ENCODE measurements at regions not wholly inside any gene's neighbourhood (a gene's known extent, or its start where the extent isn't known, plus 50 kb on each side); places are given as distances from the start of the nearest gene placed in this dataset.

- Histone ChIP-seq H3K27me3 (ENCODE audit: control insufficient read depth in 2 of 2, insufficient read depth in 2 of 2, low read length in 2 of 2) (no peaks in the 10 kb centered on the region), H2AFZ (ENCODE audit: low read depth, low read length) (no peak overlapping the region), H3K4me2 (ENCODE audit: insufficient read depth, low read length) (no peak overlapping the region), H3K9me3 (replicated peaks; ENCODE audit: control insufficient read depth, insufficient read depth, low read depth, low read length) (no peaks in the 10 kb centered on the region; the same call in 1 of the 2 replicates), H4K20me1 (replicated peaks; ENCODE audit: control insufficient read depth, insufficient read depth, low read length) (no peaks in the 10 kb centered on the region), H3K27ac (ENCODE audit: extremely low read depth, low read depth, low read length) (no peak overlapping the region), H3K9me1 (ENCODE audit: control insufficient read depth, insufficient read depth, low read length) (no peaks in the 10 kb centered on the region), H3K36me3 (ENCODE audit: control insufficient read depth, insufficient read depth, low read length) (no peaks in the 10 kb centered on the region), H3K79me2 (ENCODE audit: control insufficient read depth, insufficient read depth, low read length) (no peaks in the 10 kb centered on the region), H3K4me1 (replicated peaks in 1 of 2; ENCODE audit: control insufficient read depth in 2 of 2, insufficient read depth in 2 of 2, low read length in 2 of 2) (no peaks in the 10 kb centered on the region), H3K4me3 (no peak overlapping the region), H3K9ac (ENCODE audit: insufficient read depth in 1 of 2, low read depth in 2 of 2, low read length in 2 of 2) (no peak overlapping the region)
- POLR2A ChIA-PET = no interaction called here
- TF ChIP-seq MXI1 (IDR thresholded peaks at IDR 0.05; ENCODE audit: low read depth, low read length) = no peak
- TF ChIP-seq RB1 (IDR thresholded peaks at IDR 0.05; ENCODE audit: low read depth) = no peak
- TF ChIP-seq HCFC1 (IDR thresholded peaks at IDR 0.05; ENCODE audit: low read depth, low read length) = no peak
- no peak for TF ChIP-seq ETS1 (conservative IDR thresholded peaks at IDR 0.05; ENCODE audit: control insufficient read depth, low read depth, low read length)
- no peak for TF ChIP-seq NFE2 (IDR thresholded peaks at IDR 0.05; ENCODE audit: low read depth)
- 0% methylated on average over 10 of the region's 24 CpGs for WGBS (ENCODE audit: insufficient coverage, low coverage, missing lambda C conversion rate)
- CTCF ChIA-PET (ENCODE audit: low intra/inter-chr PET ratio) = no interaction called here
- in situ Hi-C loops (cut with MboI) (no loop called here), intact Hi-C loops (cut with micrococcal nuclease) (no loop called here)
- BruUV-seq (replicated peaks) = no TSS peak
- ATAC-seq (no peak), DNase-seq (ENCODE audit: extremely low read depth in 1 of 4, low spot score in 3 of 4) (no peak), FAIRE-seq (no peak)
Measured at GRCh38 chr16:52731219-52731875, 184.4 kb upstream of the TOX3 start.

- Histone ChIP-seq H3K9ac (ENCODE audit: insufficient read depth in 1 of 2, low read depth in 2 of 2, low read length in 2 of 2) (no peak overlapping the region), H3K9me3 (replicated peaks; ENCODE audit: control insufficient read depth, insufficient read depth, low read depth, low read length) (no peaks in the 10 kb centered on the region), H3K79me2 (ENCODE audit: control insufficient read depth, insufficient read depth, low read length) (no peaks in the 10 kb centered on the region), H4K20me1 (replicated peaks; ENCODE audit: control insufficient read depth, insufficient read depth, low read length) (no peaks in the 10 kb centered on the region), H3K4me2 (ENCODE audit: insufficient read depth, low read length) (no peak overlapping the region), H3K27me3 (ENCODE audit: control insufficient read depth in 2 of 2, insufficient read depth in 2 of 2, low read length in 2 of 2) (no peaks in the 10 kb centered on the region), H3K4me1 (replicated peaks in 1 of 2; ENCODE audit: control insufficient read depth in 2 of 2, insufficient read depth in 2 of 2, low read length in 2 of 2) (no peaks in the 10 kb centered on the region), H2AFZ (ENCODE audit: low read depth, low read length) (no peak overlapping the region), H3K36me3 (ENCODE audit: control insufficient read depth, insufficient read depth, low read length) (no peaks in the 10 kb centered on the region), H3K27ac (ENCODE audit: extremely low read depth, low read depth, low read length) (no peak overlapping the region), H3K4me3 (no peak overlapping the region), H3K9me1 (ENCODE audit: control insufficient read depth, insufficient read depth, low read length) (no peaks in the 10 kb centered on the region)
- DNase-seq (ENCODE audit: extremely low read depth in 1 of 4, low spot score in 3 of 4) (no peak), ATAC-seq (no peak), FAIRE-seq (no peak)
- ChIA-PET CTCF (ENCODE audit: low intra/inter-chr PET ratio) (no interaction called here), POLR2A (no interaction called here)
- BruUV-seq (replicated peaks) = no TSS peak
- in situ Hi-C loops (cut with MboI) (no loop called here), intact Hi-C loops (cut with micrococcal nuclease) (no loop called here)
- TF ChIP-seq NFE2L1 (tag; IDR thresholded peaks at IDR 0.05; ENCODE audit: borderline replicate concordance, low read depth) (no peak), POU5F1 (IDR thresholded peaks at IDR 0.05; ENCODE audit: borderline replicate concordance, low read depth, low read length, partially characterized antibody) (no peak), ZNF408 (CRISPR knock-in tag; IDR thresholded peaks at IDR 0.05; ENCODE audit: low read depth) (no peak), CREB5 (CRISPR knock-in tag; IDR thresholded peaks at IDR 0.05) (no peak), DDX20 (tag; IDR thresholded peaks at IDR 0.05; ENCODE audit: low read depth) (no peak), RHOXF2B (CRISPR knock-in tag; conservative IDR thresholded peaks at IDR 0.05) (no peak)
- WGBS (ENCODE audit: insufficient coverage, low coverage, missing lambda C conversion rate) = 0% methylated on average over 7 of the region's 7 CpGs
Measured at GRCh38 chr16:52729731-52730130, 182.8 kb upstream of the TOX3 start.
